ENCODE measurements at regions not wholly inside any gene's neighbourhood (a gene's known extent, or its start where the extent isn't known, plus 50 kb on each side); places are given as distances from the start of the nearest gene placed in this dataset.

DNA sequence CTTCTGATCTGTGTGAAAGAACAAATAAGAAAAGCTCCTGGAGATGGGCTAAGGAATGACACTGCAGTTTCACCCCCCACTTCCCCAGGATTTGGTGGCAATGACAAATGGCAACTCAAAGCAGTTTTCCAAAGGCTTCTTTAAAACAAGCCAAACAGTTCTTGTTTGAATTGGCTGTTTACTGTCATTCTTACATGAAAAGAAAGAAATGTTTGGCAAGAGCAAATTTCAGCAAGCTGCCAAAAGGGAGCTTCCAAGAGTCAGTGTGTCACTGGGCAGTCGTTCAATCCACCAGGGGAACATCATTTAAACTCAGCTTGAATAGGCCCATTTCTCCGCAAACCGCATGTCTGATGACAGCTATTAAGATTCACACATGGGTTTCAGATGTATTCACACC, 119.0 kb upstream of the RHOBTB1 start (continued):
- TF ChIP-seq FOXO1 (CRISPR knock-in tag; IDR thresholded peaks at IDR 0.05) (peak; percentile 93), ZNF274 (CRISPR knock-in tag; IDR thresholded peaks at IDR 0.05) (no peak), KDM2A (CRISPR knock-in tag; IDR thresholded peaks at IDR 0.05; ENCODE audit: borderline replicate concordance, low read depth) (no peak), CEBPB (IDR thresholded peaks at IDR 0.05; ENCODE audit: borderline replicate concordance, low read depth, low read length) (peak; percentile 80), JDP2 (CRISPR knock-in tag; IDR thresholded peaks at IDR 0.05; ENCODE audit: borderline replicate concordance) (no peak), FOXP1 (IDR thresholded peaks at IDR 0.05) (no peak), FOXP1 (CRISPR knock-in tag; IDR thresholded peaks at IDR 0.05) (peak; percentile 94), CBX1 (IDR thresholded peaks at IDR 0.05; ENCODE audit: low read depth) (no peak), BRD4 (CRISPR knock-in tag; IDR thresholded peaks at IDR 0.05) (peak; percentile 83), ZNF512B (CRISPR knock-in tag; IDR thresholded peaks at IDR 0.05; ENCODE audit: borderline replicate concordance) (no peak), HNRNPUL1 (IDR thresholded peaks at IDR 0.05; ENCODE audit: low read depth, low read length) (no peak), NCOA2 (CRISPR knock-in tag; IDR thresholded peaks at IDR 0.05) (peak; percentile 98), PAX8 (CRISPR knock-in tag; IDR thresholded peaks at IDR 0.05; ENCODE audit: borderline replicate concordance) (no peak), ZMYM2 (CRISPR knock-in tag; IDR thresholded peaks at IDR 0.05) (peak; percentile 54; the same call in 1 of the 2 replicates), SIN3B (IDR thresholded peaks at IDR 0.05; ENCODE audit: low read length) (no peak), ZNF552 (CRISPR knock-in tag; IDR thresholded peaks at IDR 0.05; ENCODE audit: borderline replicate concordance) (no peak), MAFG (CRISPR knock-in tag; IDR thresholded peaks at IDR 0.05) (no peak), ZNF691 (CRISPR knock-in tag; IDR thresholded peaks at IDR 0.05; ENCODE audit: borderline replicate concordance, low read depth) (no peak), BCL6 (CRISPR knock-in tag; IDR thresholded peaks at IDR 0.05) (peak; percentile 86), ZNF7 (CRISPR knock-in tag; IDR thresholded peaks at IDR 0.05) (peak; percentile 77), SMAD3 (CRISPR knock-in tag; IDR thresholded peaks at IDR 0.05) (0 out of 2 replicates have a peak, but pooled peaks have one; percentile 34), KLF6 (CRISPR knock-in tag; IDR thresholded peaks at IDR 0.05) (0 out of 2 replicates have a peak, but pooled peaks have one; percentile 50), ZNF180 (CRISPR knock-in tag; IDR thresholded peaks at IDR 0.05; ENCODE audit: borderline replicate concordance, low read depth) (no peak), ISL2 (CRISPR knock-in tag; IDR thresholded peaks at IDR 0.05) (peak; percentile 99), NRL (CRISPR knock-in tag; IDR thresholded peaks at IDR 0.05; ENCODE audit: borderline replicate concordance) (no peak)
- TF ChIP-seq, protein P1, sequence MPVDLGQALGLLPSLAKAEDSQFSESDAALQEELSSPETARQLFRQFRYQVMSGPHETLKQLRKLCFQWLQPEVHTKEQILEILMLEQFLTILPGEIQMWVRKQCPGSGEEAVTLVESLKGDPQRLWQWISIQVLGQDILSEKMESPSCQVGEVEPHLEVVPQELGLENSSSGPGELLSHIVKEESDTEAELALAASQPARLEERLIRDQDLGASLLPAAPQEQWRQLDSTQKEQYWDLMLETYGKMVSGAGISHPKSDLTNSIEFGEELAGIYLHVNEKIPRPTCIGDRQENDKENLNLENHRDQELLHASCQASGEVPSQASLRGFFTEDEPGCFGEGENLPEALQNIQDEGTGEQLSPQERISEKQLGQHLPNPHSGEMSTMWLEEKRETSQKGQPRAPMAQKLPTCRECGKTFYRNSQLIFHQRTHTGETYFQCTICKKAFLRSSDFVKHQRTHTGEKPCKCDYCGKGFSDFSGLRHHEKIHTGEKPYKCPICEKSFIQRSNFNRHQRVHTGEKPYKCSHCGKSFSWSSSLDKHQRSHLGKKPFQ (CRISPR knock-in tag; IDR thresholded peaks at IDR 0.05; ENCODE audit: insufficient replicate concordance), result no peak
